ENCODE measurements at regions not wholly inside any gene's neighbourhood (a gene's known extent, or its start where the extent isn't known, plus 50 kb on each side); places are given as distances from the start of the nearest gene placed in this dataset.

- Histone ChIP-seq H3K4me1 (ENCODE audit: insufficient read depth, low read length) (no peaks in the 10 kb centered on the region), H3K27ac (ENCODE audit: low read depth in 1 of 2, low read length in 2 of 2) (no peak overlapping the region), H3K36me3 (ENCODE audit: insufficient read depth, low read length) (no peaks in the 10 kb centered on the region), H3K9me3 (ENCODE audit: control insufficient read depth in 1 of 2, insufficient read depth in 1 of 2, low read length in 2 of 2) (no peaks in the 10 kb centered on the region), H3K27me3 (ENCODE audit: control insufficient read depth in 1 of 2, insufficient read depth in 2 of 2, low read length in 2 of 2) (no peaks in the 10 kb centered on the region), H3K4me3 (ENCODE audit: low read length) (no peak overlapping the region)
- DNase-seq, result no peak
- Mint-ChIP-seq H3K27me3 (no peaks in the 10 kb centered on the region), H3K4me3 (no peak overlapping the region), H3K36me3 (ENCODE audit: low read depth) (no peaks in the 10 kb centered on the region), H3K4me1 (ENCODE audit: low read depth) (no peaks in the 10 kb centered on the region), H3K27ac (no peak overlapping the region), H3K9me3 (no peaks in the 10 kb centered on the region)
- ChIA-PET POLR2A (interaction anchor here (0.9 kb wide), 1 partner anchor 8 kb away, joined by 5 read pairs; no protein-coding TSS in a partner anchor), CTCF (no interaction called here)
- no peak for TF ChIP-seq CTCF (IDR thresholded peaks at IDR 0.05)
- intact Hi-C loops (cut with DNase I, micrococcal nuclease), result no loop called here
- no peak for ATAC-seq (ENCODE audit: poor library complexity)
These were observed 54.5 kb upstream of the CD36 start for GRCh38 chr7:80583901-80584300.

- ChIA-PET POLR2A (no interaction called here), CTCF (no interaction called here)
- Histone ChIP-seq H3K4me1 (ENCODE audit: insufficient read depth, low read length) (no peaks in the 10 kb centered on the region), H3K27ac (ENCODE audit: low read depth in 1 of 2, low read length in 2 of 2) (no peak overlapping the region), H3K9me3 (ENCODE audit: control insufficient read depth in 1 of 2, insufficient read depth in 1 of 2, low read length in 2 of 2) (no peaks in the 10 kb centered on the region), H3K27me3 (ENCODE audit: control insufficient read depth in 1 of 2, insufficient read depth in 2 of 2, low read length in 2 of 2) (no peaks in the 10 kb centered on the region), H3K36me3 (ENCODE audit: insufficient read depth, low read length) (no peaks in the 10 kb centered on the region), H3K4me3 (ENCODE audit: low read length) (no peak overlapping the region)
- no peak for TF ChIP-seq CTCF (IDR thresholded peaks at IDR 0.05)
- no peak overlapping the region for H3K27ac Mint-ChIP-seq
- ATAC-seq (ENCODE audit: poor library complexity) (no peak), DNase-seq (no peak)
- no peaks in the 10 kb centered on the region for H3K27me3 Mint-ChIP-seq
- no peak overlapping the region for H3K4me3 Mint-ChIP-seq
- intact Hi-C loops (cut with DNase I, micrococcal nuclease), result no loop called here
- no peaks in the 10 kb centered on the region for H3K36me3 Mint-ChIP-seq (ENCODE audit: low read depth)
- H3K4me1 Mint-ChIP-seq (ENCODE audit: low read depth), result no peaks in the 10 kb centered on the region
- H3K9me3 Mint-ChIP-seq, result no peaks in the 10 kb centered on the region
These were observed 53.7 kb upstream of the CD36 start for GRCh38 chr7:80584778-80585177.

GRCh38 chr7:80587538-80587937 is 50.9 kb upstream of the CD36 start:
- Mint-ChIP-seq H3K27ac (no peak overlapping the region), H3K4me1 (ENCODE audit: low read depth) (no peaks in the 10 kb centered on the region), H3K36me3 (ENCODE audit: low read depth) (no peaks in the 10 kb centered on the region), H3K27me3 (no peaks in the 10 kb centered on the region), H3K9me3 (no peaks in the 10 kb centered on the region), H3K4me3 (no peak overlapping the region)
- CTCF ChIA-PET, result no interaction called here
- DNase-seq (no peak), ATAC-seq (ENCODE audit: poor library complexity) (no peak)
- intact Hi-C loops (cut with DNase I, micrococcal nuclease), result no loop called here
- Histone ChIP-seq H3K4me3 (ENCODE audit: low read length) (no peak overlapping the region), H3K4me1 (ENCODE audit: insufficient read depth, low read length) (no peaks in the 10 kb centered on the region), H3K27ac (ENCODE audit: low read depth in 1 of 2, low read length in 2 of 2) (no peak overlapping the region), H3K36me3 (ENCODE audit: insufficient read depth, low read length) (no peaks in the 10 kb centered on the region), H3K9me3 (ENCODE audit: control insufficient read depth in 1 of 2, insufficient read depth in 1 of 2, low read length in 2 of 2) (no peaks in the 10 kb centered on the region), H3K27me3 (ENCODE audit: control insufficient read depth in 1 of 2, insufficient read depth in 2 of 2, low read length in 2 of 2) (no peaks in the 10 kb centered on the region)
- POLR2A ChIA-PET, result no interaction called here
- TF ChIP-seq CTCF (IDR thresholded peaks at IDR 0.05), result no peak
